HEK293 (cell line): ENCODE measurements at regions not wholly inside any gene's neighbourhood (a gene's known extent, or its start where the extent isn't known, plus 50 kb on each side); places are given as distances from the start of the nearest gene placed in this dataset.

Experiments
- CTCF ChIA-PET: fragments of 350-600 bp; formaldehyde crosslinking; extraction: SDS; loops from one replicate; lab custom pipeline; 2021; ENCODE audit warnings: antibody characterized with exemption; lab: Yijun Ruan, JAX
- POLR2A ChIA-PET: fragments of 300-600 bp; formaldehyde crosslinking; extraction: SDS; loops from one replicate; lab custom pipeline; 2020; ENCODE audit warnings: antibody characterized with exemption, inconsistent platforms; lab: Yijun Ruan, JAX
- H3K27ac ChIP-seq: fragments of 200-500 bp; sonication (Bioruptor generic); 2 replicates; pipeline ENCODE4 v1.5.1; 2014; ENCODE audit warnings: low read depth, low read length, control low read depth, inconsistent platforms; ENCODE audit errors: extremely low read depth
- H3K36me3 ChIP-seq, 2 experiments: fragments of 200-500 bp in 1 of 2; sonication (Bioruptor generic) in 1 of 2; 1 replicate in 1 of 2; 2 replicates in 1 of 2; pipeline ENCODE4 v1.5.1; 2014 to 2017; ENCODE audit warnings: inconsistent platforms in 2 of 2, low read length in 2 of 2; ENCODE audit not compliant: control insufficient read depth in 2 of 2, insufficient read depth in 1 of 2
- H3K4me1 ChIP-seq: fragments of 200-500 bp; sonication (Bioruptor generic); 2 replicates; pipeline ENCODE4 v1.5.1; 2014; ENCODE audit warnings: mild to moderate bottlenecking, low read length, inconsistent platforms; ENCODE audit not compliant: control insufficient read depth, insufficient read depth
- H3K4me3 ChIP-seq: 2 replicates; pipeline ENCODE4 v1.5.1; 2011; ENCODE audit warnings: low read depth, mild to moderate bottlenecking, control low read depth, low read length, moderate library complexity
- H3K9me3 ChIP-seq: fragments of 200-500 bp; sonication (Bioruptor generic); 2 replicates; pipeline ENCODE4 v1.5.1; 2014; ENCODE audit warnings: low read depth, low read length, inconsistent platforms; ENCODE audit not compliant: control insufficient read depth, insufficient read depth
- EGR2 ChIP-seq: fragments of 450-650 bp; formaldehyde crosslinking; IDR thresholded peaks from 2 replicates; pipeline ENCODE4 v1.5.1; 2016; ENCODE audit warnings: low read depth, missing biosample characterization, missing genetic modification characterization
- KLF8 ChIP-seq: fragments of 450-650 bp; formaldehyde crosslinking; IDR thresholded peaks from 2 replicates; pipeline ENCODE4 v1.5.1; 2016; ENCODE audit warnings: missing biosample characterization, missing genetic modification characterization
- PRDM6 ChIP-seq: fragments of 450-650 bp; formaldehyde crosslinking; IDR thresholded peaks from 2 replicates; pipeline ENCODE4 v1.5.1; 2017; ENCODE audit warnings: missing biosample characterization, missing genetic modification characterization
- TCF7L2 ChIP-seq: IDR thresholded peaks from 2 replicates; pipeline ENCODE4 v1.6.1; 2011; ENCODE audit warnings: low read depth, mild to moderate bottlenecking, inconsistent platforms, low read length, moderate library complexity, borderline replicate concordance
- ZEB2 ChIP-seq: fragments of 450-650 bp; formaldehyde crosslinking; IDR thresholded peaks from 2 replicates; pipeline ENCODE4 v1.5.1; 2016; ENCODE audit warnings: missing biosample characterization, missing genetic modification characterization
- ZFP3 ChIP-seq: fragments of 450-650 bp; formaldehyde crosslinking; IDR thresholded peaks from 2 replicates; pipeline ENCODE4 v1.5.1; 2016; ENCODE audit warnings: low read depth, missing biosample characterization, missing genetic modification characterization
- ZFP69B ChIP-seq: fragments of 450-650 bp; formaldehyde crosslinking; IDR thresholded peaks from 2 replicates; pipeline ENCODE4 v1.5.1; 2016; ENCODE audit warnings: missing biosample characterization, missing genetic modification characterization
- ZIC2 ChIP-seq: fragments of 450-650 bp; formaldehyde crosslinking; IDR thresholded peaks from 2 replicates; pipeline ENCODE4 v1.5.1; 2016; ENCODE audit warnings: missing biosample characterization, missing genetic modification characterization
- ZNF140 ChIP-seq: fragments of 450-650 bp; formaldehyde crosslinking; IDR thresholded peaks from 2 replicates; pipeline ENCODE4 v1.5.1; 2016; ENCODE audit warnings: missing biosample characterization, missing genetic modification characterization
- ZNF19 ChIP-seq: fragments of 450-650 bp; formaldehyde crosslinking; IDR thresholded peaks from 2 replicates; pipeline ENCODE4; 2016; ENCODE audit warnings: missing biosample characterization, missing genetic modification characterization, low read depth
- ZNF2 ChIP-seq: fragments of 450-650 bp; formaldehyde crosslinking; IDR thresholded peaks from 2 replicates; pipeline ENCODE4 v1.5.1; 2016; ENCODE audit warnings: missing biosample characterization, missing genetic modification characterization
- ZNF335 ChIP-seq: fragments of 450-650 bp; formaldehyde crosslinking; conservative IDR thresholded peaks from 2 replicates; pipeline ENCODE4 v1.5.1; 2016; ENCODE audit warnings: missing biosample characterization, missing genetic modification characterization
- ZNF37A ChIP-seq: fragments of 450-650 bp; IDR thresholded peaks from 2 replicates; pipeline ENCODE4 v1.5.1; 2018; ENCODE audit warnings: missing biosample characterization, missing genetic modification characterization
- ZNF394 ChIP-seq: fragments of 450-650 bp; formaldehyde crosslinking; IDR thresholded peaks from 2 replicates; pipeline ENCODE4 v1.5.1; 2016; ENCODE audit warnings: missing biosample characterization, missing genetic modification characterization, mild to moderate bottlenecking, moderate library complexity, borderline replicate concordance
- ZNF555 ChIP-seq: fragments of 450-650 bp; formaldehyde crosslinking; conservative IDR thresholded peaks from 2 replicates; pipeline ENCODE4 v1.5.1; 2017; ENCODE audit warnings: missing biosample characterization, mild to moderate bottlenecking, missing genetic modification characterization, inconsistent platforms
- ZNF558 ChIP-seq: fragments of 450-650 bp; formaldehyde crosslinking; IDR thresholded peaks from 2 replicates; pipeline ENCODE4 v1.5.1; 2016; ENCODE audit warnings: missing biosample characterization, missing genetic modification characterization
- ZNF747 ChIP-seq: fragments of 450-650 bp; formaldehyde crosslinking; IDR thresholded peaks from 2 replicates; pipeline ENCODE4 v1.5.1; 2016; ENCODE audit warnings: missing biosample characterization, missing genetic modification characterization
- ZNF768 ChIP-seq: fragments of 450-650 bp; formaldehyde crosslinking; IDR thresholded peaks from 2 replicates; pipeline ENCODE4 v1.5.1; 2018; ENCODE audit warnings: missing biosample characterization, mild to moderate bottlenecking, missing genetic modification characterization
- ZSCAN18 ChIP-seq: fragments of 450-650 bp; formaldehyde crosslinking; IDR thresholded peaks from 2 replicates; pipeline ENCODE4 v1.5.1; 2016; ENCODE audit warnings: missing biosample characterization, missing genetic modification characterization
- TF ChIP-seq, protein P1 (sequence below): fragments of 450-650 bp; formaldehyde crosslinking; IDR thresholded peaks from 2 replicates; pipeline ENCODE4 v1.5.1; 2016; ENCODE audit warnings: missing biosample characterization, missing genetic modification characterization, low read depth
- TF ChIP-seq, protein P2 (sequence below): fragments of 450-650 bp; formaldehyde crosslinking; IDR thresholded peaks from 2 replicates; pipeline ENCODE4 v1.5.1; 2016; ENCODE audit warnings: missing biosample characterization, missing genetic modification characterization

DNA sequence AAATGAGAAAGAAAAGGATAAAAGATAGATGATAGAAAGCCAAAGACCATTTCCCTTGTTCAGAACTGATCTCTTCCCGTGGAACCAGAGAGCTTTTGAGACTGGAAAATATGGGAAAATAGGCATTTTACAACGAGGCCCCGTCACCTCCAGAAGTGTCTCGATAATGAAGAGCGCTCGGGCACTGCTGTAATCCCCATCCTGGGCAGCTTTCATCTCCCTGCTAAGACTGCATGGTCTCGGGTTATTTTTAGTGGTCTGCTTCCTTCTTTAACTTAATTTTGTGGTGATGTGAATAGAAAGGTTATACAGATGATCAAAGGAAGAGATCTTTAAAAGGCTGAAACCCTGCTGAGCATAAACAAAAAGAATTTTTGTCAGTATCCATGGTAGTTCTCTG, 176.6 kb downstream of the METTL4 start:
- ChIA-PET POLR2A (no interaction called here), CTCF (interaction anchor here (1.2 kb wide), 1 partner anchor 9 kb away, joined by 3 read pairs; no protein-coding TSS in a partner anchor)
- H3K4me1 ChIP-seq: no peaks in the 10 kb centered on the region
- TF ChIP-seq ZFP3 (tag by site-specific recombination) (no peak), PRDM6 (tag by site-specific recombination) (no peak), ZNF768 (tag by site-specific recombination) (no peak), ZIC2 (tag by site-specific recombination) (no peak), ZNF335 (tag by site-specific recombination) (no peak), EGR2 (tag by site-specific recombination) (no peak), ZNF558 (tag by site-specific recombination) (no peak), ZNF140 (tag by site-specific recombination) (no peak), ZNF37A (tag by site-specific recombination) (no peak)
- no peak overlapping the region for H3K4me3 ChIP-seq
- no peaks in the 10 kb centered on the region for H3K9me3 ChIP-seq
- H3K27ac ChIP-seq: no peak overlapping the region
- H3K36me3 ChIP-seq: no peaks in the 10 kb centered on the region

DNA sequence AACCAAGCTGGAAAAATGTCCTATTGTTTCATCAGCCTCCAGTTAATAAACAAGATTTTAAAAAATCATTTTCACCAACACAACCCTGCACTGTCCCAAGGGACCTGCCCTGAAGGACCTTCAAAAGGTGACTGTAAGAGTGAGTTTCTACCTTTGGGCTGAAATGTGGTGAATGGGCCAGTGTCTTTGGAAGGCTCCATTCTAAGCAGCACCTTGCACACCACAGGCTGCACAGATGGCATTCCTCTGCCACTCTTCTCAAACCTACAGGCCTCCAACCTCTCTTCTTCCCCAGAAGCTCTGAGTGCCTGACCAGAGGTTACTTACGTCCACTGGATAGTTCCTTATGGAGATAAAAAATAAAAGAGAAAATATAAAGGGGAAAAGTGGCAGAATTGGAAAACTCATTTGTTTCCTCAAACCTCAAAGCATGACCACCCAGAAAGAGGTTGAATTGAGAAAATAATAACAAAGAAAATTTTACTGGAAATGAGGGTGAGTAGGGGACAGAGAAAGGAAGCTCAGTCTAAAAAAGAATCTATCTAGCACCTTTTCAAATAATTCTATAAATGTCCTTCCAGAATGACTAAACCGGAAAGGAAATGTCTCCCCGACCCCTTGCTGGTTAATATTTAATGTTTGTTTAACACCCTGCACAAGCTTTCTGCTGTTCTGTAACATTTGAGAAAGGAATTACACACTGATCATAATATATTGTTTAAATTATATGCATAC, 175.7 kb downstream of the METTL4 start:
- TF ChIP-seq, protein P1, sequence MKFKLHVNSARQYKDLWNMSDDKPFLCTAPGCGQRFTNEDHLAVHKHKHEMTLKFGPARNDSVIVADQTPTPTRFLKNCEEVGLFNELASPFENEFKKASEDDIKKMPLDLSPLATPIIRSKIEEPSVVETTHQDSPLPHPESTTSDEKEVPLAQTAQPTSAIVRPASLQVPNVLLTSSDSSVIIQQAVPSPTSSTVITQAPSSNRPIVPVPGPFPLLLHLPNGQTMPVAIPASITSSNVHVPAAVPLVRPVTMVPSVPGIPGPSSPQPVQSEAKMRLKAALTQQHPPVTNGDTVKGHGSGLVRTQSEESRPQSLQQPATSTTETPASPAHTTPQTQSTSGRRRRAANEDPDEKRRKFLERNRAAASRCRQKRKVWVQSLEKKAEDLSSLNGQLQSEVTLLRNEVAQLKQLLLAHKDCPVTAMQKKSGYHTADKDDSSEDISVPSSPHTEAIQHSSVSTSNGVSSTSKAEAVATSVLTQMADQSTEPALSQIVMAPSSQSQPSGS (tag by site-specific recombination): no peak
- TF ChIP-seq TCF7L2 (no peak), ZNF2 (tag by site-specific recombination) (no peak)
- POLR2A ChIA-PET: no interaction called here
- CTCF ChIA-PET: interaction anchor here (1.2 kb wide), 1 partner anchor 8 kb away, joined by 3 read pairs; no protein-coding TSS in a partner anchor
- Histone ChIP-seq H3K27ac (no peak overlapping the region), H3K9me3 (no peaks in the 10 kb centered on the region), H3K4me3 (no peak overlapping the region), H3K36me3 (no peaks in the 10 kb centered on the region), H3K4me1 (no peaks in the 10 kb centered on the region)

GRCh38 chr18:2396162-2396505, 175.2 kb downstream of the METTL4 start:
- Histone ChIP-seq H3K4me1 (no peaks in the 10 kb centered on the region), H3K36me3 (no peaks in the 10 kb centered on the region)
- TF ChIP-seq ZSCAN18 (tag by site-specific recombination) (no peak), ZNF555 (tag by site-specific recombination) (no peak), ZNF394 (tag by site-specific recombination) (no peak), ZFP69B (no peak), ZNF747 (no peak), ZNF19 (tag by site-specific recombination) (no peak), ZEB2 (tag by site-specific recombination) (no peak), ZNF768 (tag by site-specific recombination) (no peak), KLF8 (tag by site-specific recombination) (no peak)
- TF ChIP-seq, protein P2, sequence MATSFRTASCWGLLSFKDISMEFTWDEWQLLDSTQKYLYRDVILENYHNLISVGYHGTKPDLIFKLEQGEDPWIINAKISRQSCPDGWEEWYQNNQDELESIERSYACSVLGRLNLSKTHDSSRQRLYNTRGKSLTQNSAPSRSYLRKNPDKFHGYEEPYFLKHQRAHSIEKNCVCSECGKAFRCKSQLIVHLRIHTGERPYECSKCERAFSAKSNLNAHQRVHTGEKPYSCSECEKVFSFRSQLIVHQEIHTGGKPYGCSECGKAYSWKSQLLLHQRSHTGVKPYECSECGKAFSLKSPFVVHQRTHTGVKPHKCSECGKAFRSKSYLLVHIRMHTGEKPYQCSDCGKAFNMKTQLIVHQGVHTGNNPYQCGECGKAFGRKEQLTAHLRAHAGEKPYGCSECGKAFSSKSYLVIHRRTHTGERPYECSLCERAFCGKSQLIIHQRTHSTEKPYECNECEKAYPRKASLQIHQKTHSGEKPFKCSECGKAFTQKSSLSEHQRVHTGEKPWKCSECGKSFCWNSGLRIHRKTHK (tag by site-specific recombination): no peak
- TF ChIP-seq, all 188 proteins: peak for 0
- POLR2A ChIA-PET: no interaction called here
- CTCF ChIA-PET: interaction anchor here (0.9 kb wide), 1 partner anchor 146 kb away, joined by 4 read pairs; no protein-coding TSS in a partner anchor
- no peaks in the 10 kb centered on the region for H3K9me3 ChIP-seq
- H3K4me3 ChIP-seq: no peak overlapping the region
- H3K27ac ChIP-seq: no peak overlapping the region
